ENCODE measurements at regions not wholly inside any gene's neighbourhood (a gene's known extent, or its start where the extent isn't known, plus 50 kb on each side); places are given as distances from the start of the nearest gene placed in this dataset.

GRCh38 chr2:19806591-19806990, 95.2 kb downstream of the TTC32 start:
- TF ChIP-seq ELF4 (IDR thresholded peaks at IDR 0.05): no peak
- TF ChIP-seq BHLHE40 (IDR thresholded peaks at IDR 0.05; ENCODE audit: borderline replicate concordance): no peak
- TF ChIP-seq SP1 (IDR thresholded peaks at IDR 0.05): no peak
- no peak for TF ChIP-seq FOXA1 (IDR thresholded peaks at IDR 0.05)
- TF ChIP-seq FOXM1 (IDR thresholded peaks at IDR 0.05; ENCODE audit: borderline replicate concordance): no peak
- TF ChIP-seq ZNF384 (IDR thresholded peaks at IDR 0.05): no peak
- no peak for TF ChIP-seq TARDBP (IDR thresholded peaks at IDR 0.05)
- TF ChIP-seq ARNT (IDR thresholded peaks at IDR 0.05): no peak
- no peak for TF ChIP-seq SUZ12 (IDR thresholded peaks at IDR 0.05)
- no peak for TF ChIP-seq CTBP1 (IDR thresholded peaks at IDR 0.05; ENCODE audit: borderline replicate concordance)
- no peak for TF ChIP-seq L3MBTL2 (conservative IDR thresholded peaks at IDR 0.05)
- no peak for TF ChIP-seq FOXK2 (IDR thresholded peaks at IDR 0.05)
- no peak for TF ChIP-seq HDGF (IDR thresholded peaks at IDR 0.05; ENCODE audit: borderline replicate concordance)
- no peak for TF ChIP-seq NFRKB (IDR thresholded peaks at IDR 0.05)
